Esophagus squamous epithelium (tissue), 4 donors: ENCODE measurements at regions not wholly inside any gene's neighbourhood (a gene's known extent, or its start where the extent isn't known, plus 50 kb on each side); places are given as distances from the start of the nearest gene placed in this dataset.
"Not testable (repeated sequence)": the region's sequence is repeated elsewhere in the genome, so short reads cannot be mapped to it uniquely, and the experiment has no call there.

ENCODE experiments used
- CTCF ChIP-seq, 6 experiments: fragments of 450-650 bp in 4 of 6; fragments of 200-600 bp in 2 of 6; sonication (generic) in 2 of 6; IDR thresholded peaks; one replicate each; pipeline ENCODE4 v1.5.1; 2016 to 2019; ENCODE audit warnings: antibody characterized with exemption in 6 of 6, mild to moderate bottlenecking in 4 of 6, moderate library complexity in 4 of 6
- POLR2A ChIP-seq, 4 donors: fragments of 450-650 bp; IDR thresholded peaks; one replicate each; pipeline ENCODE4 v1.6.1; 2017; ENCODE audit warnings: antibody characterized with exemption in 4 of 4, mild to moderate bottlenecking in 4 of 4, moderate library complexity in 3 of 4

DNA sequence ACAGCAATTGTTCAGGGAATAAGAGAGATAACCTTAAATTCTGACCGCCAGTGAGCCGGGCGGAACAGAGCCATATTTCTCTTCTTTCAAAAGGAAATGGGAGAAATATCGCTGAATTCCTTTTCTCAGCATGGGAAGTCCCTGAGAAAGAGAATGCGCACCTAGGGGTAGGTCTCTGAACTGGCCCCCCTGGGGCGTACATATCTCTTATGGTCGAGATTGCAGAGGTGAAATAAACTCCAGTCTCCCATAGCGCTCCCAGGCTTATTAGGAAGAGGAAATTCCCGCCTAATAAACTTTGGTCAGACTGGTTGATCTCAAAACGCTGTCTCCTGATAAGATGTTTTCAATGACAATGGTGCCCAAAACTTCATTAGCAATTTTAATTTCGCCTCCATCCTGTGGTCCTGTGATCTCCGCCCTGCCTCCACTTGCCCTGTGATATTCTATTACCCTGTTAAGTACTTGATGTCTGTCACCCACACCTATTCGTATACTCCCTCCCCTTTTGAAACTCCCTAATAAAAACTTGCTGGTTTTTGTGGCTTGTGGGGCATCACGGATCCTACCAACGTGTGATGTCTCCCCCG lies 195.8 kb upstream of the HMCN1 start:
- not testable (repeated sequence) for TF ChIP-seq CTCF, POLR2A (IDR thresholded peaks at IDR 0.05)
